Gastrocnemius medialis (tissue), 4 donors: ENCODE measurements at regions not wholly inside any gene's neighbourhood (a gene's known extent, or its start where the extent isn't known, plus 50 kb on each side); places are given as distances from the start of the nearest gene placed in this dataset.

Experiments used
- ATAC-seq, 2 donors: fragments of 150-250 bp; one replicate each; pipeline ENCODE4 v1.9.1; 2016
- DNase-seq, 2 donors: peaks; one replicate each; pipeline ENCODE4 v3.0.0-alpha.2; 2019
- H3K27ac ChIP-seq, 4 donors: fragments of 200-600 bp; sonication (generic); 1 replicate in 1 of 4; 2 replicates in 3 of 4; pipeline ENCODE4 v1.5.1; 2016 to 2018; ENCODE audit warnings: mild to moderate bottlenecking in 2 of 4, moderate library complexity in 1 of 4
- H3K27me3 ChIP-seq, 3 donors: fragments of 200-600 bp; sonication (generic) in 2 of 3; 1 replicate in 1 of 3; 2 replicates in 2 of 3; pipeline versions ENCODE4 v1.5.1 to v1.6.0; 2016 to 2019; ENCODE audit warnings: mild to moderate bottlenecking in 1 of 3, moderate library complexity in 1 of 3
- H3K36me3 ChIP-seq, 2 donors: fragments of 200-600 bp; sonication (generic) in 1 of 2; one replicate each; pipeline ENCODE4 v1.5.1; 2017 to 2018
- H3K4me1 ChIP-seq, 2 donors: fragments of 200-600 bp; sonication (generic) in 1 of 2; one replicate each; pipeline ENCODE4 v1.5.1; 2016 to 2017; ENCODE audit warnings: mild to moderate bottlenecking in 2 of 2
- H3K4me3 ChIP-seq, 4 donors: fragments of 200-600 bp; sonication (generic) in 3 of 4; 1 replicate in 1 of 4; 2 replicates in 3 of 4; pipeline ENCODE4 v1.5.1; 2016 to 2019; ENCODE audit warnings: mild to moderate bottlenecking in 2 of 4
- H3K9me3 ChIP-seq, 3 donors: fragments of 200-600 bp; sonication (generic) in 2 of 3; 1 replicate in 1 of 3; 2 replicates in 2 of 3; pipeline ENCODE4 v1.5.1; 2016 to 2019
- POLR2A ChIP-seq, 2 donors: fragments of 450-650 bp; IDR thresholded peaks; one replicate each; pipeline ENCODE4 v1.6.1; 2017; ENCODE audit warnings: antibody characterized with exemption in 2 of 2, mild to moderate bottlenecking in 2 of 2, moderate library complexity in 2 of 2
- in situ Hi-C, 4 donors: fragments of 200-750 bp; cut with MboI; loops; one replicate each; pipeline versions ENCODE4 v1.15.0 to v1.8.0; 2017; ENCODE audit warnings: low sequenced_read_pairs in 4 of 4
- intact Hi-C: fragments of 100-400 bp; cut with DNase I; formaldehyde crosslinking; loops from one replicate; pipeline ENCODE4 v1.15.1; 2023; ENCODE audit warnings: low total_unique reads
- TF ChIP-seq, protein P1 (sequence below), 5 experiments: fragments of 450-650 bp in 3 of 5; fragments of 200-600 bp in 2 of 5; sonication (generic) in 2 of 5; IDR thresholded peaks in 4 of 5; conservative IDR thresholded peaks in 1 of 5; 1 replicate in 4 of 5; 2 replicates in 1 of 5; pipeline ENCODE4 v1.5.1; 2016 to 2019; ENCODE audit warnings: antibody characterized with exemption in 5 of 5, mild to moderate bottlenecking in 3 of 5, moderate library complexity in 3 of 5

GRCh38 chr10:28879246-28879645, 201.9 kb downstream of the BAMBI start:
- in situ Hi-C loops: no loop called here
- intact Hi-C loops: no loop called here
- no peak overlapping the region for H3K27ac ChIP-seq

GRCh38 chr10:28879875-28880682, 202.8 kb downstream of the BAMBI start:
- intact Hi-C loops: no loop called here
- peak overlapping the region in 3 of 4 donors; percentile 10 to 44 (median 32) for H3K4me3 ChIP-seq
- peak in 1 of 2 donors; percentile 19 for ATAC-seq

More at GRCh38 chr10:28879246-28879645, 201.9 kb downstream of the BAMBI start:
- ATAC-seq: no peak
- no peaks in the 10 kb centered on the region for H3K9me3 ChIP-seq
- TF ChIP-seq, protein P1, sequence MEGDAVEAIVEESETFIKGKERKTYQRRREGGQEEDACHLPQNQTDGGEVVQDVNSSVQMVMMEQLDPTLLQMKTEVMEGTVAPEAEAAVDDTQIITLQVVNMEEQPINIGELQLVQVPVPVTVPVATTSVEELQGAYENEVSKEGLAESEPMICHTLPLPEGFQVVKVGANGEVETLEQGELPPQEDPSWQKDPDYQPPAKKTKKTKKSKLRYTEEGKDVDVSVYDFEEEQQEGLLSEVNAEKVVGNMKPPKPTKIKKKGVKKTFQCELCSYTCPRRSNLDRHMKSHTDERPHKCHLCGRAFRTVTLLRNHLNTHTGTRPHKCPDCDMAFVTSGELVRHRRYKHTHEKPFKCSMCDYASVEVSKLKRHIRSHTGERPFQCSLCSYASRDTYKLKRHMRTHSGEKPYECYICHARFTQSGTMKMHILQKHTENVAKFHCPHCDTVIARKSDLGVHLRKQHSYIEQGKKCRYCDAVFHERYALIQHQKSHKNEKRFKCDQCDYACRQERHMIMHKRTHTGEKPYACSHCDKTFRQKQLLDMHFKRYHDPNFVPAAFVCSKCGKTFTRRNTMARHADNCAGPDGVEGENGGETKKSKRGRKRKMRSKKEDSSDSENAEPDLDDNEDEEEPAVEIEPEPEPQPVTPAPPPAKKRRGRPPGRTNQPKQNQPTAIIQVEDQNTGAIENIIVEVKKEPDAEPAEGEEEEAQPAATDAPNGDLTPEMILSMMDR (IDR thresholded peaks at IDR 0.05 in 4 of 5, conservative IDR thresholded peaks at IDR 0.05 in 1 of 5): no peak
- TF ChIP-seq POLR2A (IDR thresholded peaks at IDR 0.05): no peak
- H3K36me3 ChIP-seq: no peaks in the 10 kb centered on the region
- no peaks in the 10 kb centered on the region for H3K27me3 ChIP-seq
- H3K4me3 ChIP-seq: no peak overlapping the region
- H3K4me1 ChIP-seq: peaks cover 9 to 12% of the 10 kb centered on the region in 2 donors
- no peak for DNase-seq

GRCh38 chr10:28880683-28880950, 203.3 kb downstream of the BAMBI start:
- peaks cover 9 to 12% of the 10 kb centered on the region in 2 donors for H3K4me1 ChIP-seq
- ATAC-seq (no peak), DNase-seq (no peak)
- H3K9me3 ChIP-seq: no peaks in the 10 kb centered on the region
- TF ChIP-seq, protein P1 (IDR thresholded peaks at IDR 0.05 in 4 of 5, conservative IDR thresholded peaks at IDR 0.05 in 1 of 5): no peak
- TF ChIP-seq POLR2A (IDR thresholded peaks at IDR 0.05): no peak
- in situ Hi-C loops: no loop called here
- H3K27me3 ChIP-seq: no peaks in the 10 kb centered on the region
- intact Hi-C loops: no loop called here
- no peak overlapping the region for H3K27ac ChIP-seq
- H3K36me3 ChIP-seq: no peaks in the 10 kb centered on the region
- H3K4me3 ChIP-seq: peak overlapping the region in 1 of 4 donors; percentile 44

More at GRCh38 chr10:28879875-28880682, 202.8 kb downstream of the BAMBI start:
- Histone ChIP-seq H3K9me3 (no peaks in the 10 kb centered on the region), H3K27ac (peak overlapping the region in 3 of 4 donors; percentile 12 to 33 (median 31)), H3K36me3 (no peaks in the 10 kb centered on the region), H3K27me3 (no peaks in the 10 kb centered on the region), H3K4me1 (peaks cover 9 to 12% of the 10 kb centered on the region in 2 donors)
- no peak for DNase-seq
- no peak for TF ChIP-seq POLR2A (IDR thresholded peaks at IDR 0.05)
- in situ Hi-C loops: no loop called here

GRCh38 chr10:28881171-28881882, 204.0 kb downstream of the BAMBI start:
- in situ Hi-C loops (no loop called here), intact Hi-C loops (no loop called here)
- Histone ChIP-seq H3K36me3 (no peaks in the 10 kb centered on the region), H3K27ac (no peak overlapping the region), H3K4me3 (no peak overlapping the region), H3K4me1 (peaks cover 9 to 12% of the 10 kb centered on the region in 2 donors), H3K9me3 (no peaks in the 10 kb centered on the region), H3K27me3 (no peaks in the 10 kb centered on the region)
- no peak for TF ChIP-seq POLR2A (IDR thresholded peaks at IDR 0.05)
- TF ChIP-seq, protein P1 (IDR thresholded peaks at IDR 0.05 in 4 of 5, conservative IDR thresholded peaks at IDR 0.05 in 1 of 5): no peak
- ATAC-seq (no peak), DNase-seq (no peak)

DNA sequence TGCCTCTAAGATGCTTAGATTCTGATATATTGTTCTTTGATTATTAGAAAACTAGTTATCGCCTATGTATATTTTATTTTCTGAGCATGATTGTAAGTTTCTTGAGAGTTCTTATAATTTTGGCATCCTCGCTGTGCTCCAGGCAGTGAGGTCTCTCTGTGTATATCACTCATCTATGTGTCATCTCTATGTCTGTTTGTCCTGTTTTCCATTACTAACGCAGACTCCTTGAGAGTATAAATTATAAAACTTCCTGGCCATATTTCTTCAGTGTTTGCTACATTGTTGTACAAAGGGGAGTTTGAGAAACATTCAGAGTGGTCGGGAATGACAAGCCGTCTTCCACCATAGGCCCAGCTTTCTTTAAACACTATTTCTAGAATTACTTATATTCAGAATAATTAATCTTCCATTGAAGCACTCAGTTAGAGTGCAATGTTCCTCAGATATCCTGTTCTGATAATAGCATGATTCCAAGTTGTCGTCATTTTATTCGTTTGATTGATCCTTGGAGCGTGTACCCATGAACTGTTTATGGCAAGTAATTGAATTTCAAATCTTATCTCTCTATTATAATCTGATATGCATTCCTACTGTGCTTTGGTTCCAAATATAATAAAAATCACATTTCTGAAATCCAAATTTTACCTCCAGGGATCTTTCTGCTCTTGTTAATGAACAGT, 206.6 kb downstream of the BAMBI start:
- Histone ChIP-seq H3K36me3 (no peaks in the 10 kb centered on the region), H3K4me1 (peaks cover 9 to 12% of the 10 kb centered on the region in 2 donors), H3K4me3 (no peak overlapping the region), H3K27me3 (no peaks in the 10 kb centered on the region), H3K27ac (no peak overlapping the region), H3K9me3 (no peaks in the 10 kb centered on the region)
- DNase-seq (no peak), ATAC-seq (no peak)
- in situ Hi-C loops (no loop called here), intact Hi-C loops (no loop called here)
- TF ChIP-seq POLR2A (IDR thresholded peaks at IDR 0.05): no peak
- TF ChIP-seq, protein P1 (IDR thresholded peaks at IDR 0.05 in 4 of 5, conservative IDR thresholded peaks at IDR 0.05 in 1 of 5): no peak
